HG03139 (cell line): ENCODE measurements at regions not wholly inside any gene's neighbourhood (a gene's known extent, or its start where the extent isn't known, plus 50 kb on each side); places are given as distances from the start of the nearest gene placed in this dataset.
"Not testable (repeated sequence)": the region's sequence is repeated elsewhere in the genome, so short reads cannot be mapped to it uniquely, and the experiment has no call there.

Experiments used
- ATAC-seq: cut with Tn5 transposase; IDR thresholded peaks from one replicate; pipeline ENCODE4 v1.9.1; 2021; ENCODE audit not compliant: unreplicated experiment

DNA sequence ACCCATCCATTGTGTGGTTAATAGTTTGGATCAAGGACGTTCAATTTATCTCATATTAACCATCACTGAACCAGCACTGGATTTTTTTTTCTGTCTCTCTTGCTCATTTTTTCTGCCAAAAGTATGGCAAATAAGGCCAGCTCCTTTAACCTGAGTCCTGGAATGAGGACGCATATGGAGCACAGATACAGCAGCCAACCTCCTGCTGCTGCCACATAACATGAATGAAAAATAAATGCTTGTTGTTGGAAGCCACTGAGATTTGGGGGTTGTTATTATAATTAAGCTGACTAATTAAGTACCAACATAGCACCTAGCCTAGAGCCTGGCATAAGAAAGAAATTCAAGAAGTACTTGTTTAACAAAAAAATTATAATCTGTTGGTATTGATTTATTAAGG lies 335.3 kb upstream of the DUSP10 start:
- no peak for ATAC-seq

GRCh38 chr1:222074317-222074716 lies 332.4 kb upstream of the DUSP10 start:
- ATAC-seq, result no peak

DNA sequence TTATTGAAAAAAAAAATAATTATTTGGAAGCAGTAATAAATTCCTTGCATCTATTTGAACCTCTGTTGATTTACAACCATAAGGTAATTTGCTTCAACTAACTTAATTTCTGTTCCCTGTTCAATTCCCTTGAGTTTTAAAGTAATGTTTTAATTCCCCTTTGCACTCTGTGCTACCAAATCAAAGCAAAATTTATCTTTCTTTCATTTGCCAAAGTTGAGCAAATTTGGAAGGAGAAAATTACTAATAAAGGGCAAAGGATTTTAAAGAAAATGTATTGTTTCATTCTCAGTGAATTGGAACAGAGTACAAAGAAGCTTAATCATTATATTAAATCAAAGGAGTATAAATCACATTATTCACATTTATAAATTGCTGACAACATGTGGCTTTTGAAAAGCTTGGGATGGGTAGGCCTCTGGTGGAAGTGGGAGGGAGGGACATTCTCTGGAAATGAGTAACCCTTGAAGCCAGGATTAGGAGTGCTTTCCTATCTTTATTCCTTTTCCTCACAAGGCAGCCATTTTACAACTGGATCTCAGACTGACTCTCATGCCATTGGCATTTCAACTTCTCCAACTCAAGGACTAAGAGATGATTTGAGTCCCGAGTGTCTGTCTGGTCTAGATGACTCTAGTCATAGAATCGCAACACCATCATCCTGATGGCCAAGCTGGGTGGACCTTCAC lies 331.6 kb upstream of the DUSP10 start:
- ATAC-seq, result no peak

GRCh38 chr1:222071387-222071786 lies 329.5 kb upstream of the DUSP10 start:
- ATAC-seq, result no peak

- ATAC-seq, result no peak
Measured at GRCh38 chr1:222068937-222069336, 327.0 kb upstream of the DUSP10 start.

- ATAC-seq, result no peak
Measured at GRCh38 chr1:222068101-222068500, 326.2 kb upstream of the DUSP10 start.

GRCh38 chr1:222066539-222066938 lies 324.6 kb upstream of the DUSP10 start:
- no peak for ATAC-seq

GRCh38 chr1:222065234-222065633 lies 323.3 kb upstream of the DUSP10 start:
- ATAC-seq, result no peak

DNA sequence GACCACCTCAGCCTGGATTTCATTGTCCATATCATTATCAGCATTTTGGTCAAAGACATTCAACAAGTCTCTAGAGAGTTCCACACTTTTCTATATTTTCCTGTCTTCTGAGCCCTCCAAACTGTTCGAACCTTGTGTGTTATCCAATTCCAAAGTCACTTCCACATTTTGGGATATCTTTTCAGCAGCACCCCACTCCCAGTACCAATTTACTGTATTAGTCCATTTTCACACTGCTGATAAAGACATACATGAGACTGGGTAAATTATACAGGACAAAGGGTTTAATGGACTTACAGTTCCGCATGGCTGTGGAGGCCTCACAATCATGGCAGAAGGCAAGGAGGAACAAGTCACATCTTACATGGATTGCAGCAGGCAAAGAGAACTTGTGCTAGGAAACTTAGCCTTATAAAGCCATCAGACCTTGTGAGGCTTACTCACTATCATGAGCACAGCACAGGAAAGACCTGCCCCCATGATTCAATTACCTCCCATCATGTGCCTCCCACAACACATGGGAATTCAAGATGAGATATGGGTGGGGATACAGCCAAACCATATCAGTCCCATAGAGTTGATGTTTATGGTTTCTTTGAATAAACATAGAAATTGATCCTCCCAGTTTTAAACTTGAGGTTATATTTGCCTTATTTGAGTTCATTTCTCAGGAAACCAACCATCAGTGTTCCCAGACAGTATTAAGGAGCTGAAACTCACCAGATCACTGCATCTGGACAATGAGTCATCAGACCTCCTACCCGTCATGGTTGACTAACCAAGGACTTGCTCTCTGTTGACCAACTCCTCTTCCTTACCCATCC lies 322.7 kb upstream of the DUSP10 start:
- ATAC-seq, result no peak

- no peak for ATAC-seq
Measured at GRCh38 chr1:222062640-222063039, 320.8 kb upstream of the DUSP10 start.

- no peak for ATAC-seq
Measured at GRCh38 chr1:222061711-222062359, 319.9 kb upstream of the DUSP10 start.

GRCh38 chr1:222060210-222060916 lies 318.5 kb upstream of the DUSP10 start:
- ATAC-seq, result no peak

GRCh38 chr1:222058249-222058648 lies 316.4 kb upstream of the DUSP10 start:
- ATAC-seq, result no peak

- ATAC-seq, result no peak
Measured at GRCh38 chr1:222057162-222057561, 315.3 kb upstream of the DUSP10 start.

GRCh38 chr1:222054416-222054815 lies 312.5 kb upstream of the DUSP10 start:
- no peak for ATAC-seq

DNA sequence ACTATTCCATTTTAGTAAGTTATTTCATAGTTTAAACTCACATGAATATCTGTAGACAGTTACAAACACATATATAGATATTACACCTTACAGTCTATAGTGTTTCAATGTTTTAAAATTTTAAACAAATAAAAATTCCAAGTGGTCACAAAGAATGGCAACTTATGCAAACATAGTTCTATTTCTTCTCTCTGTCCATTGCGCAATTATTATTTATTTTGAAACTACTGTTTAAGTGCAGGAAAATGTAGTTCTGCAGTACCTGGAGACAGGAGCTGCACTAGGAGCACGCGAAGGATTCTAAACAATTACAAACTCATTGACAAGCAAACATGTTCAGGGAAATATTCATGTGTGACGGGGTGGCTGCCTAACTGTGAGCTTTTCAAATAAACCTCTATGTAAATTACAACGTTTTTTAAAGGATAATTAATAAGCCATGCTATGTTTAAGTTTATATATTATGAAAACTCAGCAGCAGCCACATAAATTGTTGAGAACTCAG lies 312.0 kb upstream of the DUSP10 start:
- ATAC-seq, result no peak

- not testable (repeated sequence) for ATAC-seq
Measured at GRCh38 chr1:222051311-222051710, 309.4 kb upstream of the DUSP10 start.

DNA sequence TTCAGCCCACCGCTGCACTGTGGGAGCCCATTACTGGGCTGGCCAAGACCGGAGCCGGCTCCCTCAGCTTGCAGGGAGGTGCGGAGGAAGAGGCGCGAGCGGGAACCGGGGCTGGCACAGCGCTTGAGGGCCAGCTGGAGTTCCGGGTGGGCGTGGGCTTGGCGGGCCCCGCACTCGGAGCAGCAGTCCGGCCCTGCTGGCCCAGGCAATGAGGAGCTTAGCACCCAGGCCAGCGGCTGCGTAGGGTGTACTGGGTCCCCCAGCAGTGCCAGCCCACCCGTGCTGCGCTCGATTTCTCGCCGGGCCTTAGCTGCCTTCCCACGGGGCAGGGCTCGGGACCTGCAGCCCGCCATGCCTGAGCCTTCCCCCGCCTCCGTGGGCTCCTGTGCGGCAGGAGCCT lies 307.8 kb upstream of the DUSP10 start:
- ATAC-seq, result not testable (repeated sequence)

- no peak for ATAC-seq
Measured at GRCh38 chr1:222049176-222049575, 307.3 kb upstream of the DUSP10 start.

DNA sequence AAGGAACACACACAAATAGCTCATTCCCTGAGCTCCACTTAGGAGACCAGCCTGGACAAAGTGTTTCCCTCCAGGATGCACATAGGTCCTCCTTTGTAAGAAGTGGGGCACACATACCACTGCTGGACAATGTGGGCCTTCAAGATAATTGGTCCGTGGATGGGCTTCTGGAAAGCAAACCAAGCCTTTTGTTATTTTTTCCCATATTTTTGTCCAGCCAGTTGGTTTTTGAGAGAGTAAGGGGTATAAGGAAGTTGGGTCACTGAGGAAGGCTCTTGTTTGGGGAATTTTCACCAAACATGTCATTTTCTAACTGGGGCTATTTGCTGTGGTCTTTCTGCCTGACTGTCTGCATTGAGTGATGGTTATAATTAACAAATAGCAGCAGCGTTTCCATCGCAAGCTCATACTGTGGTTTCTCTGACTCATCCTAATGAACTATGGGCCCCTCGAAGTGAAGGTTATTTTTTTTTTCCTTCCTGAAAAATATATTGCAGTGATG lies 306.3 kb upstream of the DUSP10 start:
- no peak for ATAC-seq

DNA sequence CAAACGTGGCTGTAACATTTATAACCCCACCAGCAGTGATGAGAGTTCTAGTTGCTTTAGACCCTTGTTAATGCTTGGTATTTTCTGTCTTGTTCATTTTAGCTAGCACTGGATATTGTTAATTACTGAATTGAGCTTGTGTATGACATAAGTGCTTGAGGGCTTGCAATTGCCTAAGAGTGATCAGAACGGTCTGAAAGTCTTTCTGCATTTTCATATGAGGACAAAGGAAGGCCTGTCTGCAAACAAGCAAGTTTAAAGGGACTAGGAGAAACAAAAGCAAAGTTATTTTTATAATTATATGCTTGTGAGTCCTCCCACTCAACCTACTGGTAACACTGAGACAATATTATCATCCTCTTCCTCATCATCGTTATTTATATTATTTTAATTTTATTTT lies 305.5 kb upstream of the DUSP10 start:
- no peak for ATAC-seq
